Activated CD8-positive, alpha-beta T cell treated with anti-CD3 and anti-CD28 coated beads for 36 hours (primary cell): ENCODE measurements at regions not wholly inside any gene's neighbourhood (a gene's known extent, or its start where the extent isn't known, plus 50 kb on each side); places are given as distances from the start of the nearest gene placed in this dataset.

Experiments used
- ATAC-seq: fragments of 200-7000 bp; cut with Tn5 transposase; one replicate; pipeline ENCODE4 v1.10.0; 2021; ENCODE audit warnings: mild to moderate bottlenecking, moderate library complexity
- CTCF ChIA-PET: fragments of 350-600 bp; sonication (Branson Sonifier 250); formaldehyde crosslinking; loops from one replicate; lab custom pipeline; 2021; ENCODE audit warnings: antibody characterized with exemption; lab: Charles Lee
- POLR2A ChIA-PET: fragments of 350-600 bp; sonication (Branson Sonifier 250); formaldehyde crosslinking; loops from one replicate; lab custom pipeline; 2021; ENCODE audit warnings: antibody characterized with exemption; lab: Charles Lee
- DNase-seq: peaks from one replicate; pipeline ENCODE4 v3.0.0-alpha.2; 2020
- H3K27ac Mint-ChIP-seq: one replicate; pipeline ENCODE4 v1.8.0; 2021; ENCODE audit warnings: mild to moderate bottlenecking, mixed read lengths
- H3K27me3 Mint-ChIP-seq: one replicate; pipeline ENCODE4 v1.8.0; 2021; ENCODE audit warnings: mixed read lengths
- H3K36me3 Mint-ChIP-seq: one replicate; pipeline ENCODE4 v1.8.0; 2021; ENCODE audit warnings: low read depth, mixed read lengths
- H3K4me1 Mint-ChIP-seq: one replicate; pipeline ENCODE4 v1.8.0; 2021; ENCODE audit warnings: low read depth, mixed read lengths
- H3K4me3 Mint-ChIP-seq: one replicate; pipeline ENCODE4 v1.8.0; 2021; ENCODE audit warnings: mild to moderate bottlenecking, moderate library complexity, mixed read lengths
- H3K9me3 Mint-ChIP-seq: one replicate; pipeline ENCODE4 v1.8.0; 2021; ENCODE audit warnings: mixed read lengths
- CTCF ChIP-seq: fragments of 200-600 bp; IDR thresholded peaks from one replicate; pipeline ENCODE4 v1.8.0; 2022; ENCODE audit warnings: antibody characterized with exemption, mild to moderate bottlenecking
- intact Hi-C: fragments of 100-400 bp; cut with micrococcal nuclease; formaldehyde crosslinking; loops from one replicate; pipeline ENCODE4 v1.10.0; 2022

GRCh38 chr3:74442683-74443082, 171.8 kb downstream of the CNTN3 start:
- CTCF ChIA-PET: interaction anchor here (1.1 kb wide), 1 partner anchor 36 kb away, joined by 3 read pairs; no protein-coding TSS in a partner anchor
- no peaks in the 10 kb centered on the region for H3K27me3 Mint-ChIP-seq

GRCh38 chr3:74442068-74442467, 172.4 kb downstream of the CNTN3 start:
- Mint-ChIP-seq H3K9me3 (peaks cover 10% of the 10 kb centered on the region), H3K27me3 (no peaks in the 10 kb centered on the region), H3K4me3 (no peak overlapping the region), H3K36me3 (no peaks in the 10 kb centered on the region), H3K27ac (no peak overlapping the region), H3K4me1 (no peaks in the 10 kb centered on the region)
- no peak for TF ChIP-seq CTCF
- no peak for DNase-seq
- intact Hi-C loops: no loop called here
- POLR2A ChIA-PET: no interaction called here
- CTCF ChIA-PET: interaction anchor here (1.1 kb wide), 1 partner anchor 37 kb away, joined by 3 read pairs; no protein-coding TSS in a partner anchor
- no peak for ATAC-seq

More at GRCh38 chr3:74442683-74443082, 171.8 kb downstream of the CNTN3 start:
- POLR2A ChIA-PET: no interaction called here
- ATAC-seq: no peak
- intact Hi-C loops: no loop called here
- no peaks in the 10 kb centered on the region for H3K36me3 Mint-ChIP-seq
- no peaks in the 10 kb centered on the region for H3K4me1 Mint-ChIP-seq
- H3K4me3 Mint-ChIP-seq: no peak overlapping the region
- peaks cover 9% of the 10 kb centered on the region for H3K9me3 Mint-ChIP-seq
- no peak for DNase-seq
- no peak overlapping the region for H3K27ac Mint-ChIP-seq
- TF ChIP-seq CTCF: no peak

- Mint-ChIP-seq H3K36me3 (no peaks in the 10 kb centered on the region), H3K27ac (no peak overlapping the region), H3K27me3 (no peaks in the 10 kb centered on the region), H3K4me3 (no peak overlapping the region), H3K9me3 (peaks cover 6% of the 10 kb centered on the region), H3K4me1 (no peaks in the 10 kb centered on the region)
- intact Hi-C loops: no loop called here
- no peak for DNase-seq
- CTCF ChIA-PET: no interaction called here
- no peak for ATAC-seq
- TF ChIP-seq CTCF: no peak
- POLR2A ChIA-PET: no interaction called here
Observed at GRCh38 chr3:74436184-74436583, 178.3 kb downstream of the CNTN3 start.

GRCh38 chr3:74435631-74436030, 178.8 kb downstream of the CNTN3 start:
- ATAC-seq (no peak), DNase-seq (no peak)
- no peak for TF ChIP-seq CTCF
- ChIA-PET POLR2A (no interaction called here), CTCF (no interaction called here)
- no peak overlapping the region for H3K27ac Mint-ChIP-seq
- no peaks in the 10 kb centered on the region for H3K4me1 Mint-ChIP-seq
- H3K36me3 Mint-ChIP-seq: no peaks in the 10 kb centered on the region
- H3K9me3 Mint-ChIP-seq: peaks cover 6% of the 10 kb centered on the region
- intact Hi-C loops: no loop called here
- H3K4me3 Mint-ChIP-seq: no peak overlapping the region
- no peaks in the 10 kb centered on the region for H3K27me3 Mint-ChIP-seq

GRCh38 chr3:74434406-74434805, 180.1 kb downstream of the CNTN3 start:
- no peak for DNase-seq
- Mint-ChIP-seq H3K9me3 (peaks cover 6% of the 10 kb centered on the region), H3K4me1 (no peaks in the 10 kb centered on the region), H3K27ac (no peak overlapping the region), H3K36me3 (no peaks in the 10 kb centered on the region), H3K4me3 (no peak overlapping the region), H3K27me3 (no peaks in the 10 kb centered on the region)
- no peak for TF ChIP-seq CTCF
- no peak for ATAC-seq
- ChIA-PET POLR2A (no interaction called here), CTCF (no interaction called here)
- intact Hi-C loops: no loop called here
